ENCODE measurements at regions not wholly inside any gene's neighbourhood (a gene's known extent, or its start where the extent isn't known, plus 50 kb on each side); places are given as distances from the start of the nearest gene placed in this dataset.

DNA sequence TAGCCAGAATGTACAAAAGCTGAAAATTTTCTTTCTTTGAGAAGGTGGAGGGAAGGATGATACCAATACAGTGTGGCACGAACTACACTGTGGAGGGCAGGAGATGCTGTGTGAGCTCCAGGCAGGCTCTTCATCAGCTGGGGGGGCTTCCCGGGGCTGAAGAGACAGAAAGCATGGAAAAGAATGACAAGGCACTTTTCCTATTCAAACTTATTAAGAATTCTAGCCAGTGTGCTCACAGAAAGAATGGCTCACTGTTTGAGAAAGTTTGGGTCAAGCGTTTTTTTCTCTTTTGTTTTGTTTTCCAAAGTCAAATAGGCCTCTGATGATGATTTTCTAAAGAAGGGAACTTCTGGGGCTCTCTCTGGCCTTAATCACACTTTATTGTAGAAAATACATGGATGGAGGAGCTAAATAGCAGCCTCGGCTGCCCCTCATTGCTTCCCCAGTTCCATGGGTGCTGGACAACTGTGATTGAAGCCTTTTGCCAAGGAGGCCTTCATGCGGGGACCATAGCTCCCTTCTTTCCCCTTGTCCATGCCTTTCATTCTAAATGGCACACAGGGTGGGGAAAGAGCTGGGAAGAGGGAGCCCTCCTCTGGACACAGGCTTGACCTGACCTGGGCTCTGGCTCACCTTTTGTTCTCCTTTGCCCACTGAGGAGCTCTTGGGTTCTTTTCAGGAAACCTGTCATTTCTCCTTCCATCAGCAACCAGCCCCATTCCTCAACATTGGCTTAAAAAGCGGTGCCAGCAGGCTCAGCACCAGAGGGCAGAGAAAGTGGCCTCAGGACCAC is 130.6 kb downstream of the TDRD15 start:
- TF ChIP-seq, protein P1, sequence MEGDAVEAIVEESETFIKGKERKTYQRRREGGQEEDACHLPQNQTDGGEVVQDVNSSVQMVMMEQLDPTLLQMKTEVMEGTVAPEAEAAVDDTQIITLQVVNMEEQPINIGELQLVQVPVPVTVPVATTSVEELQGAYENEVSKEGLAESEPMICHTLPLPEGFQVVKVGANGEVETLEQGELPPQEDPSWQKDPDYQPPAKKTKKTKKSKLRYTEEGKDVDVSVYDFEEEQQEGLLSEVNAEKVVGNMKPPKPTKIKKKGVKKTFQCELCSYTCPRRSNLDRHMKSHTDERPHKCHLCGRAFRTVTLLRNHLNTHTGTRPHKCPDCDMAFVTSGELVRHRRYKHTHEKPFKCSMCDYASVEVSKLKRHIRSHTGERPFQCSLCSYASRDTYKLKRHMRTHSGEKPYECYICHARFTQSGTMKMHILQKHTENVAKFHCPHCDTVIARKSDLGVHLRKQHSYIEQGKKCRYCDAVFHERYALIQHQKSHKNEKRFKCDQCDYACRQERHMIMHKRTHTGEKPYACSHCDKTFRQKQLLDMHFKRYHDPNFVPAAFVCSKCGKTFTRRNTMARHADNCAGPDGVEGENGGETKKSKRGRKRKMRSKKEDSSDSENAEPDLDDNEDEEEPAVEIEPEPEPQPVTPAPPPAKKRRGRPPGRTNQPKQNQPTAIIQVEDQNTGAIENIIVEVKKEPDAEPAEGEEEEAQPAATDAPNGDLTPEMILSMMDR (IDR thresholded peaks at IDR 0.05; ENCODE audit: insufficient read depth, low read length, poor library complexity, severe bottlenecking): no peak
- H3K36me3 ChIP-seq (ENCODE audit: control insufficient read depth, insufficient read depth, low read length): no peaks in the 10 kb centered on the region
- no peak overlapping the region for H3K4me3 ChIP-seq (ENCODE audit: low read depth, low read length)
- no peaks in the 10 kb centered on the region for H3K27me3 ChIP-seq (ENCODE audit: control insufficient read depth, insufficient read depth, low read length)
- no peak for DNase-seq (ENCODE audit: low read depth)

GRCh38 chr2:21256006-21256405 is 132.2 kb downstream of the TDRD15 start:
- peak; percentile 48 for DNase-seq (ENCODE audit: low read depth)
- Histone ChIP-seq H3K36me3 (ENCODE audit: control insufficient read depth, insufficient read depth, low read length) (no peaks in the 10 kb centered on the region), H3K4me3 (ENCODE audit: low read depth, low read length) (no peak overlapping the region), H3K27me3 (ENCODE audit: control insufficient read depth, insufficient read depth, low read length) (no peaks in the 10 kb centered on the region)
- TF ChIP-seq, protein P1 (IDR thresholded peaks at IDR 0.05; ENCODE audit: insufficient read depth, low read length, poor library complexity, severe bottlenecking): no peak

- no peak for DNase-seq (ENCODE audit: low read depth)
- no peaks in the 10 kb centered on the region for H3K36me3 ChIP-seq (ENCODE audit: control insufficient read depth, insufficient read depth, low read length)
- no peaks in the 10 kb centered on the region for H3K27me3 ChIP-seq (ENCODE audit: control insufficient read depth, insufficient read depth, low read length)
- no peak overlapping the region for H3K4me3 ChIP-seq (ENCODE audit: low read depth, low read length)
- TF ChIP-seq, protein P1 (IDR thresholded peaks at IDR 0.05; ENCODE audit: insufficient read depth, low read length, poor library complexity, severe bottlenecking): no peak
Observed at GRCh38 chr2:21257621-21258020, 133.9 kb downstream of the TDRD15 start.

DNA sequence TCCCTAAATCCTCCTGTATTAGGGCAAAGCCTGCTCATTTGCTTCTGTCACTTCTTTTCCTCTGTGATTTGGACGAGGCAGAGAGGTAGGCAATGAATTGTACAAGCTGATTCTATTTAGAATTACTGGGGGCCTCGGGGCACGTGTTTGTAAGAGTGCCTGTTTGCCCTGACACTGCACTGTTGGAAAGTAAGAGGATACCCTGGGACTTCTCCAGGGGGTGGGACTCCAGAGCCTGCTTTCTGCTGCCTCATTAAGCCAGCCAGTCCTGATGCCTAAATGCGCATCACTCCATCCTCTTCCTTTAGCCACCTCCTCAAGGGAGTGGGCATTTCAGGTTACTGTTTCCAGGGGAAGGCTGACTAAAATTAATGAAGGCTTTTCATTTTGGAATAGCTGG is 134.3 kb downstream of the TDRD15 start:
- TF ChIP-seq, protein P1 (IDR thresholded peaks at IDR 0.05; ENCODE audit: insufficient read depth, low read length, poor library complexity, severe bottlenecking): no peak
- no peaks in the 10 kb centered on the region for H3K27me3 ChIP-seq (ENCODE audit: control insufficient read depth, insufficient read depth, low read length)
- no peak for DNase-seq (ENCODE audit: low read depth)
- H3K36me3 ChIP-seq (ENCODE audit: control insufficient read depth, insufficient read depth, low read length): no peaks in the 10 kb centered on the region
- no peak overlapping the region for H3K4me3 ChIP-seq (ENCODE audit: low read depth, low read length)

GRCh38 chr2:21260311-21260710 is 136.5 kb downstream of the TDRD15 start:
- H3K4me3 ChIP-seq (ENCODE audit: low read depth, low read length): no peak overlapping the region
- TF ChIP-seq, protein P1 (IDR thresholded peaks at IDR 0.05; ENCODE audit: insufficient read depth, low read length, poor library complexity, severe bottlenecking): no peak
- no peak for DNase-seq (ENCODE audit: low read depth)
- H3K36me3 ChIP-seq (ENCODE audit: control insufficient read depth, insufficient read depth, low read length): no peaks in the 10 kb centered on the region
- H3K27me3 ChIP-seq (ENCODE audit: control insufficient read depth, insufficient read depth, low read length): no peaks in the 10 kb centered on the region

GRCh38 chr2:21261591-21261990 is 137.8 kb downstream of the TDRD15 start:
- TF ChIP-seq, protein P1 (IDR thresholded peaks at IDR 0.05; ENCODE audit: insufficient read depth, low read length, poor library complexity, severe bottlenecking): no peak
- no peak for DNase-seq (ENCODE audit: low read depth)
- Histone ChIP-seq H3K4me3 (ENCODE audit: low read depth, low read length) (no peak overlapping the region), H3K27me3 (ENCODE audit: control insufficient read depth, insufficient read depth, low read length) (no peaks in the 10 kb centered on the region), H3K36me3 (ENCODE audit: control insufficient read depth, insufficient read depth, low read length) (no peaks in the 10 kb centered on the region)

Measured in kidney epithelial cell (primary cell).